ENCODE measurements at regions not wholly inside any gene's neighbourhood (a gene's known extent, or its start where the extent isn't known, plus 50 kb on each side); places are given as distances from the start of the nearest gene placed in this dataset.
A peak's percentile ranks its signal among the peaks of the same experiment; 100 is the strongest.

- Histone ChIP-seq H3K36me3 (no peaks in the 10 kb centered on the region), H3K9me3 (ENCODE audit: low read depth) (no peaks in the 10 kb centered on the region), H3K27ac (no peak overlapping the region), H3K27me3 (no peaks in the 10 kb centered on the region), H3K4me3 (no peak overlapping the region), H3K4me1 (ENCODE audit: low read depth) (no peaks in the 10 kb centered on the region)
- TF ChIP-seq CTCF (IDR thresholded peaks at IDR 0.05; ENCODE audit: low read depth, low read length), result no peak
- DNase-seq (ENCODE audit: low read depth in 1 of 2, low spot score in 1 of 2), result no peak
These were observed 150.9 kb downstream of the TBX5 start for GRCh38 chr12:114254998-114255397.

- Histone ChIP-seq H3K9me3 (ENCODE audit: low read depth) (no peaks in the 10 kb centered on the region), H3K4me3 (no peak overlapping the region), H3K27me3 (no peaks in the 10 kb centered on the region), H3K36me3 (no peaks in the 10 kb centered on the region), H3K4me1 (ENCODE audit: low read depth) (no peaks in the 10 kb centered on the region), H3K27ac (no peak overlapping the region)
- DNase-seq (ENCODE audit: low read depth in 1 of 2, low spot score in 1 of 2), result no peak
- TF ChIP-seq CTCF (IDR thresholded peaks at IDR 0.05; ENCODE audit: low read depth, low read length), result no peak
These were observed 151.8 kb downstream of the TBX5 start for GRCh38 chr12:114253976-114254778.

GRCh38 chr12:114248527-114248926 lies 157.4 kb downstream of the TBX5 start:
- Histone ChIP-seq H3K4me3 (no peak overlapping the region), H3K36me3 (no peaks in the 10 kb centered on the region), H3K9me3 (ENCODE audit: low read depth) (no peaks in the 10 kb centered on the region), H3K27ac (no peak overlapping the region), H3K27me3 (no peaks in the 10 kb centered on the region), H3K4me1 (ENCODE audit: low read depth) (peaks cover 13% of the 10 kb centered on the region)
- TF ChIP-seq CTCF (IDR thresholded peaks at IDR 0.05; ENCODE audit: low read depth, low read length), result no peak
- no peak for DNase-seq (ENCODE audit: low read depth in 1 of 2, low spot score in 1 of 2)

- Histone ChIP-seq H3K27ac (peak overlapping the region; percentile 61), H3K9me3 (ENCODE audit: low read depth) (no peaks in the 10 kb centered on the region), H3K36me3 (no peaks in the 10 kb centered on the region), H3K27me3 (no peaks in the 10 kb centered on the region), H3K4me1 (ENCODE audit: low read depth) (peaks cover 23% of the 10 kb centered on the region), H3K4me3 (no peak overlapping the region)
- TF ChIP-seq CTCF (IDR thresholded peaks at IDR 0.05; ENCODE audit: low read depth, low read length), result peak; percentile 35
- peak; percentile 51 to 52 for DNase-seq (ENCODE audit: low read depth in 1 of 2, low spot score in 1 of 2)
These were observed 160.4 kb downstream of the TBX5 start for GRCh38 chr12:114245555-114245954.

- Histone ChIP-seq H3K4me1 (ENCODE audit: low read depth) (peaks cover 59% of the 10 kb centered on the region), H3K36me3 (no peaks in the 10 kb centered on the region)
These were observed 163.9 kb downstream of the TBX5 start for GRCh38 chr12:114241973-114242434.

More at GRCh38 chr12:114241973-114242434, 163.9 kb downstream of the TBX5 start:
- H3K9me3 ChIP-seq (ENCODE audit: low read depth), result no peaks in the 10 kb centered on the region
- DNase-seq (ENCODE audit: low read depth in 1 of 2, low spot score in 1 of 2), result no peak
- no peak overlapping the region for H3K4me3 ChIP-seq
- H3K27me3 ChIP-seq, result no peaks in the 10 kb centered on the region
- no peak for TF ChIP-seq CTCF (IDR thresholded peaks at IDR 0.05; ENCODE audit: low read depth, low read length)
- H3K27ac ChIP-seq, result no peak overlapping the region
